HCT116 (cell line): ENCODE measurements at regions not wholly inside any gene's neighbourhood (a gene's known extent, or its start where the extent isn't known, plus 50 kb on each side); places are given as distances from the start of the nearest gene placed in this dataset.

ENCODE experiments used
- ATAC-seq: fragments of 200-7000 bp; cut with Tn5 transposase; 2 replicates; pipeline ENCODE4 v1.9.1; 2020; ENCODE audit warnings: mild to moderate bottlenecking, moderate library complexity
- BruUV-seq: library from RNA; stranded (reverse); fragments of 400-500 nt; replicated peaks from 2 replicates; lab custom pipeline; 2021; lab: Mats Ljungman, UMichigan
- CTCF ChIA-PET: fragments of 300-600 bp; sonication (Branson Sonifier 250); formaldehyde crosslinking; loops from one replicate; lab custom pipeline; 2021; ENCODE audit warnings: antibody characterized with exemption; lab: Charles Lee
- POLR2A ChIA-PET: fragments of 300-600, 350-600 bp; sonication (Branson Sonifier 250); formaldehyde crosslinking; loops from one replicate; lab custom pipeline; 2021; ENCODE audit warnings: antibody characterized with exemption; lab: Charles Lee
- RAD21 ChIA-PET, 2 experiments: fragments of 300-600 bp; sonication (Branson Sonifier 250); formaldehyde crosslinking; loops; one replicate each; lab custom pipeline; 2023; ENCODE audit warnings: low total read pairs in 2 of 2; ENCODE audit not compliant: uncharacterized antibody in 2 of 2, unreplicated experiment in 2 of 2, low non-redundant PET in 1 of 2; lab: Charles Lee
- DNase-seq: peaks from one replicate; pipeline ENCODE4 v3.0.0-alpha.2; 2010; ENCODE audit warnings: low read depth, low spot score
- H2AFZ ChIP-seq: fragments of 200-600 bp; shearing (Covaris generic), sonication (generic); 2 replicates; pipeline ENCODE4 v1.6.1; 2017; ENCODE audit warnings: low read depth, mixed run types, mixed read lengths, antibody characterized with exemption, low read length; ENCODE audit not compliant: poor library complexity, severe bottlenecking
- H3K27ac ChIP-seq: 2 replicates; pipeline ENCODE4 v1.5.1; 2012; ENCODE audit warnings: low read depth, low read length
- H3K27me3 ChIP-seq: fragments of 200-600 bp; sonication (generic); 2 replicates; pipeline ENCODE4 v1.6.1; 2016; ENCODE audit warnings: mixed run types, low read length, mixed read lengths; ENCODE audit not compliant: insufficient read depth
- H3K36me3 ChIP-seq, 2 experiments: fragments of 200-500 bp in 1 of 2; fragments of 200-600 bp in 1 of 2; sonication (Bioruptor generic) in 1 of 2; sonication (generic) in 1 of 2; 2 replicates each; pipeline versions ENCODE4 v1.5.1 to v1.6.1; 2014 to 2016; ENCODE audit warnings: low read length in 2 of 2, inconsistent platforms in 1 of 2, mixed read lengths in 1 of 2, mixed run types in 1 of 2; ENCODE audit not compliant: insufficient read depth in 2 of 2, control insufficient read depth in 1 of 2
- H3K4me1 ChIP-seq, 2 experiments: fragments of 200-600 bp in 1 of 2; sonication (generic) in 1 of 2; 2 replicates each; pipeline versions ENCODE4 v1.5.1 to v1.6.1; 2012 to 2017; ENCODE audit warnings: low read length in 2 of 2, inconsistent platforms in 1 of 2, mild to moderate bottlenecking in 1 of 2, mixed read lengths in 1 of 2, mixed run types in 1 of 2, moderate library complexity in 1 of 2; ENCODE audit not compliant: insufficient read depth in 2 of 2, control insufficient read depth in 1 of 2
- H3K4me2 ChIP-seq: fragments of 200-600 bp; sonication (generic); 2 replicates; pipeline ENCODE4 v1.6.1; 2017; ENCODE audit warnings: mixed run types, low read length, mixed read lengths
- H3K4me3 ChIP-seq, 2 experiments: fragments of 200-600 bp in 1 of 2; sonication (generic) in 1 of 2; replicated peaks in 1 of 2; 2 replicates each; pipeline ENCODE4 v1.5.1; 2011 to 2016; ENCODE audit warnings: low read length in 2 of 2, control low read depth in 1 of 2, low read depth in 1 of 2, mild to moderate bottlenecking in 1 of 2, mixed read lengths in 1 of 2, mixed run types in 1 of 2
- H3K79me2 ChIP-seq: fragments of 200-600 bp; sonication (generic); 2 replicates; pipeline ENCODE4 v1.6.1; 2017; ENCODE audit warnings: mild to moderate bottlenecking, mixed run types, low read length, moderate library complexity, mixed read lengths; ENCODE audit not compliant: insufficient read depth
- H3K9ac ChIP-seq: fragments of 200-600 bp; sonication (generic); 2 replicates; pipeline ENCODE4 v1.6.1; 2016; ENCODE audit warnings: low read length, mixed read lengths
- H3K9me2 ChIP-seq: fragments of 200-600 bp; sonication (generic), shearing (Covaris generic); 2 replicates; pipeline ENCODE4 v1.6.1; 2017; ENCODE audit warnings: mixed run types, mild to moderate bottlenecking, moderate library complexity; ENCODE audit not compliant: insufficient read depth
- H3K9me3 ChIP-seq, 2 experiments: fragments of 200-500 bp in 1 of 2; fragments of 200-600 bp in 1 of 2; sonication (Bioruptor generic) in 1 of 2; sonication (generic) in 1 of 2; 2 replicates each; pipeline ENCODE4 v1.6.1; 2014 to 2017; ENCODE audit warnings: low read length in 2 of 2, mixed read lengths in 2 of 2, inconsistent platforms in 1 of 2, low read depth in 1 of 2, mild to moderate bottlenecking in 1 of 2, mixed run types in 1 of 2, moderate library complexity in 1 of 2; ENCODE audit not compliant: control insufficient read depth in 1 of 2, insufficient read depth in 1 of 2
- H4K20me1 ChIP-seq: fragments of 200-600 bp; sonication (generic), shearing (Covaris generic); 2 replicates; pipeline ENCODE4 v1.6.1; 2017; ENCODE audit warnings: mixed run types, mild to moderate bottlenecking, moderate library complexity; ENCODE audit not compliant: insufficient read depth
- CBX3 ChIP-seq: IDR thresholded peaks from 2 replicates; pipeline ENCODE4 v1.6.1; 2012; ENCODE audit warnings: low read depth
- CEBPB ChIP-seq: IDR thresholded peaks from 2 replicates; pipeline ENCODE4 v1.6.1; 2012; ENCODE audit warnings: low read depth
- EGR1 ChIP-seq: IDR thresholded peaks from 2 replicates; pipeline ENCODE4 v1.6.1; 2012; ENCODE audit warnings: low read depth
- FOSL1 ChIP-seq: IDR thresholded peaks from 2 replicates; pipeline ENCODE4 v1.6.1; 2012; ENCODE audit warnings: low read depth
- MAX ChIP-seq: IDR thresholded peaks from 2 replicates; pipeline ENCODE4 v1.6.1; 2012
- POLR2AphosphoS5 ChIP-seq: IDR thresholded peaks from 2 replicates; pipeline ENCODE4 v1.6.1; 2011; ENCODE audit warnings: mild to moderate bottlenecking, low read depth, low read length, moderate library complexity
- RAD21 ChIP-seq: IDR thresholded peaks from 2 replicates; pipeline ENCODE4 v1.6.1; 2012; ENCODE audit warnings: low read depth, mild to moderate bottlenecking
- SP1 ChIP-seq: IDR thresholded peaks from 2 replicates; pipeline ENCODE4 v1.6.1; 2012; ENCODE audit warnings: low read depth
- ZBTB33 ChIP-seq: IDR thresholded peaks from 2 replicates; pipeline ENCODE4 v1.6.1; 2011; ENCODE audit warnings: mild to moderate bottlenecking, low read length, moderate library complexity; ENCODE audit not compliant: insufficient replicate concordance; ENCODE audit errors: extremely low read depth
- ZNF274 ChIP-seq: fragments of 200-500 bp; sonication (Bioruptor generic); IDR thresholded peaks from 2 replicates; pipeline ENCODE4 v1.6.1; 2014; ENCODE audit warnings: mild to moderate bottlenecking, low read depth, low read length, inconsistent platforms
- intact Hi-C: fragments of 100-400 bp; cut with micrococcal nuclease; formaldehyde crosslinking; loops from 2 replicates; pipeline ENCODE4 v1.10.0; 2022

DNA sequence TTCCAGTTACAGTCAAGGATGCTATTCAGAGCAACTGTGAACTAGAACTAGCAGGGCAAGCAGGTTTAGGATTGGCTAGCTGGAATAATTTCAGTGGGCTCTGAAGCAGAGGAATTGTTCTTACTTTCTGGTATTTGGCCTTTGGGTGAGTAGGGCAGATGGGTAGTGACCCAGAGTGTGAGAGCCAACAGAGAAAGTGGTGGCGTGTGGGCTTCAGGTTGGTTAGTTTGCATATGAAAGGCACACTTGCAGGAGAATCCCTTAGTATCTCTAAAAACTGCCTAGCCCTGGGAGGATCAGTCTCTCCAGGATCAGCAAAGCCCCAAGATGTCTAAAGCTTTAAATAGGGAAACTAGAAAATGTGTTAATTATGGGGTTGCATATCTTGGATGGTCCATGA lies 67.6 kb upstream of the LRRC8B start:
- ChIA-PET CTCF (interaction anchor here (1.4 to 5.4 kb wide), 3 partner anchors 306 to 483 kb away, joined by 3 to 37 read pairs (median 8); no protein-coding TSS in a partner anchor), POLR2A (no interaction called here)
- Histone ChIP-seq H3K9ac (no peak overlapping the region), H3K9me2 (no peaks in the 10 kb centered on the region), H3K4me1 (no peaks in the 10 kb centered on the region), H2AFZ (no peak overlapping the region), H4K20me1 (no peaks in the 10 kb centered on the region), H3K27me3 (no peaks in the 10 kb centered on the region), H3K4me3 (no peak overlapping the region), H3K36me3 (no peaks in the 10 kb centered on the region), H3K9me3 (no peaks in the 10 kb centered on the region), H3K4me2 (no peak overlapping the region)
- intact Hi-C loops, result no loop called here
- BruUV-seq, result no TSS peak
- no peak for DNase-seq
- no peak for ATAC-seq
- no peak for TF ChIP-seq SP1
- TF ChIP-seq CEBPB, result no peak
- no peak for TF ChIP-seq ZBTB33
- TF ChIP-seq POLR2AphosphoS5, result no peak
- TF ChIP-seq ZNF274, result no peak
- TF ChIP-seq EGR1, result no peak
- no peak for TF ChIP-seq MAX
- TF ChIP-seq CBX3, result no peak
- no peak for TF ChIP-seq RAD21
- no peak for TF ChIP-seq FOSL1
- TF ChIP-seq, all 23 proteins: peak for 0
- RAD21 ChIA-PET, result no interaction called here
- H3K27ac ChIP-seq, result no peak overlapping the region
- no peaks in the 10 kb centered on the region for H3K79me2 ChIP-seq
